ENCODE measurements at regions not wholly inside any gene's neighbourhood (a gene's known extent, or its start where the extent isn't known, plus 50 kb on each side); places are given as distances from the start of the nearest gene placed in this dataset.
"Not testable (repeated sequence)": the region's sequence is repeated elsewhere in the genome, so short reads cannot be mapped to it uniquely, and the experiment has no call there.

GRCh38 chr5:101505891-101506570 lies 602.9 kb upstream of the ST8SIA4 start:
- in situ Hi-C loops (cut with MboI; ENCODE audit: low sequenced_read_pairs) = no loop called here
- no peaks in the 10 kb centered on the region for H3K36me3 ChIP-seq (replicated peaks)
- no peaks in the 10 kb centered on the region for H3K27me3 ChIP-seq (ENCODE audit: low read depth)
- H3K4me1 ChIP-seq = no peaks in the 10 kb centered on the region
- DNase-seq (ENCODE audit: low spot score in 2 of 2) = no peak
- H3K9me3 ChIP-seq = no peaks in the 10 kb centered on the region
- H3K4me3 ChIP-seq = no peak overlapping the region

GRCh38 chr5:101482931-101483330 lies 579.8 kb upstream of the ST8SIA4 start:
- DNase-seq (ENCODE audit: low spot score in 2 of 2) = no peak
- in situ Hi-C loops (cut with MboI; ENCODE audit: low sequenced_read_pairs) = no loop called here

GRCh38 chr5:101473483-101473882 lies 570.4 kb upstream of the ST8SIA4 start:
- in situ Hi-C loops (cut with MboI; ENCODE audit: low sequenced_read_pairs) = no loop called here

More at GRCh38 chr5:101482931-101483330, 579.8 kb upstream of the ST8SIA4 start:
- Histone ChIP-seq H3K4me1 (no peaks in the 10 kb centered on the region), H3K4me3 (no peak overlapping the region), H3K27me3 (ENCODE audit: low read depth) (no peaks in the 10 kb centered on the region), H3K9me3 (no peaks in the 10 kb centered on the region), H3K36me3 (replicated peaks) (no peaks in the 10 kb centered on the region)

GRCh38 chr5:101461455-101461854 lies 558.4 kb upstream of the ST8SIA4 start:
- no peak for DNase-seq (ENCODE audit: low spot score in 2 of 2)
- Histone ChIP-seq H3K27me3 (ENCODE audit: low read depth) (no peaks in the 10 kb centered on the region), H3K9me3 (no peaks in the 10 kb centered on the region), H3K36me3 (replicated peaks) (no peaks in the 10 kb centered on the region), H3K4me3 (no peak overlapping the region), H3K4me1 (no peaks in the 10 kb centered on the region)
- in situ Hi-C loops (cut with MboI; ENCODE audit: low sequenced_read_pairs) = no loop called here

More at GRCh38 chr5:101473483-101473882, 570.4 kb upstream of the ST8SIA4 start:
- Histone ChIP-seq H3K4me3 (no peak overlapping the region), H3K27me3 (ENCODE audit: low read depth) (0 out of 2 replicates have a peak, but pooled peaks cover 2% of the 10 kb centered on the region), H3K9me3 (no peaks in the 10 kb centered on the region), H3K36me3 (replicated peaks) (no peaks in the 10 kb centered on the region), H3K4me1 (no peaks in the 10 kb centered on the region)
- no peak for DNase-seq (ENCODE audit: low spot score in 2 of 2)

- no peaks in the 10 kb centered on the region for H3K4me1 ChIP-seq
- H3K36me3 ChIP-seq (replicated peaks) = no peaks in the 10 kb centered on the region
- H3K27me3 ChIP-seq (ENCODE audit: low read depth) = no peaks in the 10 kb centered on the region
- DNase-seq (ENCODE audit: low spot score in 2 of 2) = no peak
- in situ Hi-C loops (cut with MboI; ENCODE audit: low sequenced_read_pairs) = no loop called here
- H3K4me3 ChIP-seq = no peak overlapping the region
- no peaks in the 10 kb centered on the region for H3K9me3 ChIP-seq
Observed at GRCh38 chr5:101458587-101458986, 555.5 kb upstream of the ST8SIA4 start.

- Histone ChIP-seq H3K4me3 (no peak overlapping the region), H3K9me3 (no peaks in the 10 kb centered on the region), H3K4me1 (no peaks in the 10 kb centered on the region), H3K36me3 (replicated peaks) (no peaks in the 10 kb centered on the region), H3K27me3 (ENCODE audit: low read depth) (no peaks in the 10 kb centered on the region)
- in situ Hi-C loops (cut with MboI; ENCODE audit: low sequenced_read_pairs) = no loop called here
- no peak for DNase-seq (ENCODE audit: low spot score in 2 of 2)
Observed at GRCh38 chr5:101455851-101456250, 552.8 kb upstream of the ST8SIA4 start.

- no peak for DNase-seq (ENCODE audit: low spot score in 2 of 2)
- H3K4me3 ChIP-seq = no peak overlapping the region
- H3K9me3 ChIP-seq = no peaks in the 10 kb centered on the region
- no peaks in the 10 kb centered on the region for H3K27me3 ChIP-seq (ENCODE audit: low read depth)
- no peaks in the 10 kb centered on the region for H3K36me3 ChIP-seq (replicated peaks)
- in situ Hi-C loops (cut with MboI; ENCODE audit: low sequenced_read_pairs) = no loop called here
- H3K4me1 ChIP-seq = no peaks in the 10 kb centered on the region
Observed at GRCh38 chr5:101455048-101455447, 552.0 kb upstream of the ST8SIA4 start.

- in situ Hi-C loops (cut with MboI; ENCODE audit: low sequenced_read_pairs); DNase-seq (ENCODE audit: low spot score in 2 of 2): not testable (repeated sequence)
Observed at GRCh38 chr5:101442281-101442680, 539.2 kb upstream of the ST8SIA4 start.

GRCh38 chr5:101440173-101440572 lies 537.1 kb upstream of the ST8SIA4 start:
- DNase-seq (ENCODE audit: low spot score in 2 of 2) = no peak
- no peaks in the 10 kb centered on the region for H3K36me3 ChIP-seq (replicated peaks)
- H3K9me3 ChIP-seq = no peaks in the 10 kb centered on the region
- no peaks in the 10 kb centered on the region for H3K27me3 ChIP-seq (ENCODE audit: low read depth)
- no peaks in the 10 kb centered on the region for H3K4me1 ChIP-seq
- no peak overlapping the region for H3K4me3 ChIP-seq
- in situ Hi-C loops (cut with MboI; ENCODE audit: low sequenced_read_pairs) = no loop called here

More at GRCh38 chr5:101442281-101442680, 539.2 kb upstream of the ST8SIA4 start:
- H3K27me3 ChIP-seq (ENCODE audit: low read depth); H3K36me3 ChIP-seq (replicated peaks); H3K4me1 ChIP-seq; H3K4me3 ChIP-seq; H3K9me3 ChIP-seq: not testable (repeated sequence)

- H3K9me3 ChIP-seq = no peaks in the 10 kb centered on the region
- no peak for DNase-seq (ENCODE audit: low spot score in 2 of 2)
- H3K27me3 ChIP-seq (ENCODE audit: low read depth) = no peaks in the 10 kb centered on the region
- H3K4me3 ChIP-seq = no peak overlapping the region
- in situ Hi-C loops (cut with MboI; ENCODE audit: low sequenced_read_pairs) = no loop called here
- H3K36me3 ChIP-seq (replicated peaks) = no peaks in the 10 kb centered on the region
- H3K4me1 ChIP-seq = no peaks in the 10 kb centered on the region
Observed at GRCh38 chr5:101437351-101437750, 534.3 kb upstream of the ST8SIA4 start.

GRCh38 chr5:101435768-101436167 lies 532.7 kb upstream of the ST8SIA4 start:
- in situ Hi-C loops (cut with MboI; ENCODE audit: low sequenced_read_pairs) = no loop called here
- H3K27me3 ChIP-seq (ENCODE audit: low read depth) = no peaks in the 10 kb centered on the region
- no peaks in the 10 kb centered on the region for H3K4me1 ChIP-seq
- H3K36me3 ChIP-seq (replicated peaks) = no peaks in the 10 kb centered on the region
- DNase-seq (ENCODE audit: low spot score in 2 of 2) = no peak
- H3K4me3 ChIP-seq = no peak overlapping the region
- no peaks in the 10 kb centered on the region for H3K9me3 ChIP-seq

- Histone ChIP-seq H3K9me3 (no peaks in the 10 kb centered on the region), H3K27me3 (ENCODE audit: low read depth) (no peaks in the 10 kb centered on the region), H3K4me3 (no peak overlapping the region), H3K4me1 (no peaks in the 10 kb centered on the region), H3K36me3 (replicated peaks) (no peaks in the 10 kb centered on the region)
- no peak for DNase-seq (ENCODE audit: low spot score in 2 of 2)
- in situ Hi-C loops (cut with MboI; ENCODE audit: low sequenced_read_pairs) = no loop called here
Observed at GRCh38 chr5:101431201-101431600, 528.1 kb upstream of the ST8SIA4 start.

GRCh38 chr5:101430551-101430950 lies 527.5 kb upstream of the ST8SIA4 start:
- DNase-seq (ENCODE audit: low spot score in 2 of 2) = no peak
- in situ Hi-C loops (cut with MboI; ENCODE audit: low sequenced_read_pairs) = no loop called here
- Histone ChIP-seq H3K4me1 (no peaks in the 10 kb centered on the region), H3K27me3 (ENCODE audit: low read depth) (no peaks in the 10 kb centered on the region), H3K9me3 (no peaks in the 10 kb centered on the region), H3K36me3 (replicated peaks) (no peaks in the 10 kb centered on the region), H3K4me3 (no peak overlapping the region)

GRCh38 chr5:101429241-101429640 lies 526.2 kb upstream of the ST8SIA4 start:
- DNase-seq (ENCODE audit: low spot score in 2 of 2) = no peak
- in situ Hi-C loops (cut with MboI; ENCODE audit: low sequenced_read_pairs) = no loop called here

GRCh38 chr5:101425339-101425859 lies 522.3 kb upstream of the ST8SIA4 start:
- no peak overlapping the region for H3K4me3 ChIP-seq
- no peaks in the 10 kb centered on the region for H3K36me3 ChIP-seq (replicated peaks)
- H3K4me1 ChIP-seq = no peaks in the 10 kb centered on the region
- H3K27me3 ChIP-seq (ENCODE audit: low read depth) = no peaks in the 10 kb centered on the region
- in situ Hi-C loops (cut with MboI; ENCODE audit: low sequenced_read_pairs) = no loop called here
- no peak for DNase-seq (ENCODE audit: low spot score in 2 of 2)
- H3K9me3 ChIP-seq = no peaks in the 10 kb centered on the region

More at GRCh38 chr5:101429241-101429640, 526.2 kb upstream of the ST8SIA4 start:
- Histone ChIP-seq H3K9me3 (no peaks in the 10 kb centered on the region), H3K4me1 (no peaks in the 10 kb centered on the region), H3K27me3 (ENCODE audit: low read depth) (no peaks in the 10 kb centered on the region), H3K36me3 (replicated peaks) (no peaks in the 10 kb centered on the region), H3K4me3 (no peak overlapping the region)
